ENCODE measurements at regions not wholly inside any gene's neighbourhood (a gene's known extent, or its start where the extent isn't known, plus 50 kb on each side); places are given as distances from the start of the nearest gene placed in this dataset.
"Not testable (repeated sequence)": the region's sequence is repeated elsewhere in the genome, so short reads cannot be mapped to it uniquely, and the experiment has no call there.

DNA sequence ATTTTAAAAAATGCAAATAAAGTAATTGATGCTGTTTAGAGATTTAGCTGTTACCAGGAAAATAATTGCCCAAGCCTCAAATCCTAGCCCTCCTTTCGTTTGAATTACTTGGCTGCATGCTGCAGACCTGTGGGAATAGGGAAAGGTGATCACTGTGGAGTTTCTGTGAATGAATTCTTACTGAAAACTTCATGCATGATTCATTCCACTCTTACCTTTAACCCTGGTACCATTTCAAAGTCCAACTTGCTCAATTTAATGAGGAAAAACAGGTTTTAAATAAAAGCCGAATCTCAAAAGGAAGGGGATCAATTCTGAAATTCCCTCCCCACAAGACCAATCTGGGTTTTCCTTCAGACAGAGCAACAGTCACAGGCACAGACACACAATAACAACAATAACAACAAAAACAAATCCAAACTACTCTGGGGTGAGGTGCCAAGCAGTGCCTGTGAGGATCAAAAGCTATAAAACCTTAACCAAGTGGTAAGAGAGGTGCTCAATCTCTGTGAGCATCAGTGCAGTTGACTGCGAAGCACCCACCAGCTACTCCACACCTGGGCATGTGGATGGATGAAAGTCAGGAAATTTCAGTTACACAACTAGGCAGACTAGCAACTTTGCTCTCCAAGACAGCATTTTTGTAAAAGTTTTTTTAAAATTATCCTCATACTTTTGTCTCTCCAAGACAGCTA is 200.8 kb downstream of the CNTN3 start:
- DNase-seq = no peak

DNA sequence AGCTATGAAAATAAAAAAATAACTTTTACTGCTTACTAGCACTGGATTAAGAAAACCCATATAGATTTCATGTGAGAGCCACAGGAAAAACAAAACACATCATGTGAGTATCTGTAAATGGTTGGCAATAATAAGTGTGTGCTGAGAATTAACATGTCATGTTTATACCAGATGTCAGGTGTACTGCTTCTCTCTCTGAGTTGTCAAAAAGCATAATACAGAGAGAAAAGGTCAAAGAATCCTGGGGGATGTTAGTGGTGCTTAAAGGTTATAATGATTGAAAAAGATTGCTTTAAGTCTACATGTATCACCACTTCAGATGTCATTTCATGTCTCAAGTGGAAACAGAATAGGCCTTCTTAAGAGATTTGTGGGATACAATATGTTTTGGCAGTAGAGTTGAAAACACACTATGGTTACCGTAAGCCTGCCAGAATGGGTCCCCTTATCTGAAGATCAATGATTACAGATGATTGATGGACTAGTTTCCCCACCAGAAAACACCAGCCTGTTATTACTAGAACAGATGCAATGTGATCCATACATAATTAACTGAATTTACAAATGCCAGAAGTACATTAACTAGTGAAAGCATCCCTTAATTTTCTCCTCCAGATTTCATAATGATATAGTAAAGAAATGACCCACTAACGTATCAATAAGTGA is 204.1 kb downstream of the CNTN3 start:
- no peak for DNase-seq

DNA sequence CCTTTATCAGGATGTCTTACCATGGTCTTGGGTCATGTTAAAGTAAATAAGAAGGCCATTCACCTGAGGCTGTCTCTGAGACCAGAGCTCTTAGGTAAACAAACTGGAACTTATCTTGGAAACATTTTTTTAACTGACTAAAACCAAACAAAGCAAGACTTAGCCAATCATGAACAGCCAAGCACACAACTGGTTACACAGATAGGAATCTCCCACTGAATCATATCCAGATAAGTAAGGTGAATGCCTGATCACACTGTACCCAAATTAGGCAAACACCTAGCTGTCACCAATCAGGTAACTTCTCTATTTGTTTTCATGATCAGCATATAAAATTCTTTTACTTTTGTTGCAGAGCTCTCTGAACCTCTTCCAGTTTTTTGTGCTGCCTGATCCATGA is 205.4 kb downstream of the CNTN3 start:
- no peak for DNase-seq

DNA sequence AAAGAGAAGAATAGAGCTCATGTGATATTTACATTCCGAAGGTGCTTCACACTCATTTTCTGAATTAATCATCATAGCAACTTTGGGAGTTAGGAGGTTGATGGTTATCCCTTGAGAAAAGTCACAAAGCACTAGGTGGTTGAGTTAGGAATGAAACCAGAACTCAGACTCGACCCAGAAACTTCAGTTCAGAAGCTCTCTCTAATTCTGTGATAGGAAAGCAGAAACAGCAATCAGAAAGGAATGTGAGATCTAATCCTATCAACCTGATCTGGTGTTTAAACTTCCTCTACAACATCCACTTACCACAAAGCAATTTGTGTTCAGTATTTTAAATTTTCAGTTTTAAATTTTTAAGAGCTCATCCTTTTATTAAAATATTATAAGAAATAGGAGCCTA is 211.2 kb downstream of the CNTN3 start:
- DNase-seq = no peak

DNA sequence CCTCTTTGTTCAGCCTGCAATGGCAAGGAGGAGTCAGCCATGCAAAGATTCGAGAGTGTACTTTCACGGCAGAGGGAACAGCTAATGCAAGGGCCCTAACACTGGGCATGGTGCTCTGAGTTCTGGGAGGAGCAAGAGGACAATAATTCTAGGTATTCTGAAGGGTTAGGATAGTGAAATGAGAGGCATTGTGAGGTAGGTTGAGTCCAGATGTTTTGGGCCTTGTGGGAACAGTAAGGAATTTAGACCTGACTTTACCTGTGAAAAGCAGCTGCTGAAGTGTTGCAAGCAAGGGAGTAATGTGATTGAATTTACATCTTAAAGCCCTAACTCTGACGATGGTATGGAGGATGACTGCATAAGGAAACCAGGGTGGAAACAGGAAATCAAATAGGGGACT is 211.6 kb downstream of the CNTN3 start:
- no peak for DNase-seq

DNA sequence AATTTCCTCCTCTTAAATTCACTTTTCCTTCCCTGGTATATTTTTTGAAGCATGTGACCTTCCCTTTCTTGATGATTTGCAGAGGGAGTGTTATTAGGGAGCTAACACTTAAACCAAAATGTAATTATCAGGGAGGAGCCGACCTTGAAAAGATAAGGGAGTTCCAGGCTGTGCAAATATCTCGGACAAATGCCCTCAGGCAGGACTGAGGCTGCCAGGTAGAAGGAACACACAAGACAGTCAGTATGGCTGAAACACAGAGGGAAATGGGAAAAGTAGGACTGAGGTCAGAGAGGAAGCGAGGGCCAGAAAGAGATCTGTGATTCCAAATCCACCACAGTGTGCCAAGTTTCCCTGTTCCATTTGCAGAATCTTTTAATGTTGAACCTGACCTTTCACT is 221.0 kb downstream of the CNTN3 start:
- no peak for DNase-seq

DNA sequence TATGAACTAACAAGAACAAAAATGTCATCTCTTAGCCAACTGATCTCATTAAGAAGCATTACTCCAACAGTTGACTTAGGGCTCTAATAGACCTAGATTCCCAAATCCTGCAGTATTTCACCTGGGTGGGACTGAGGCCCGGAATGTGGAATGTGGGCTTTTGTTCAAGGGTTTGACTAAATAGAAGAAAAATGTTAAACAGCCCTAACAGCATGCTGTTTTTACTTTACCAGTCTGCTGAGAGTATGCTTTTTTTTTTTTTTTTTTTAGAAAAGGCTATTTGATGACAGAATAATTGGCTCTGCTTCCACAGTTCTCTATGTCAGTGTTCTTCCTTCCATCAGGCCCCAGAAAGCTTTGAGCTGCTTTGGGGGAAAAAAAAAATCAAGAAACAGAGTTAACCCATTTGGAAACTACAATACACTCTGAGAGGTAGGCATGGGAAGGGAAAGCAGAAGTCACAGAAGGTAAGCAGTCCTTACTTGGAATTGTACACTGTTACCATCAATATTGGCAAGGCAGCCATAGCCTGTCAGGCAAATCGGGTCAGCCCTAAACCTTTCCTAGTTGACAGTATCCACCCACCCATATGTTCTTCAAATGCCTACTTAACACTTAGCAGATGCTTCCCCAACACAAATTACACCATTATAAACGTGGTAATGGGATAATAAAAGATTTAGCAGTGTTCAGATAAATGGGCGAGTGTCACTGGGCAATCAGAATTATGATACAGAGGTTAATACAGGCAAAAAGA is 224.2 kb downstream of the CNTN3 start:
- no peak for DNase-seq

DNA sequence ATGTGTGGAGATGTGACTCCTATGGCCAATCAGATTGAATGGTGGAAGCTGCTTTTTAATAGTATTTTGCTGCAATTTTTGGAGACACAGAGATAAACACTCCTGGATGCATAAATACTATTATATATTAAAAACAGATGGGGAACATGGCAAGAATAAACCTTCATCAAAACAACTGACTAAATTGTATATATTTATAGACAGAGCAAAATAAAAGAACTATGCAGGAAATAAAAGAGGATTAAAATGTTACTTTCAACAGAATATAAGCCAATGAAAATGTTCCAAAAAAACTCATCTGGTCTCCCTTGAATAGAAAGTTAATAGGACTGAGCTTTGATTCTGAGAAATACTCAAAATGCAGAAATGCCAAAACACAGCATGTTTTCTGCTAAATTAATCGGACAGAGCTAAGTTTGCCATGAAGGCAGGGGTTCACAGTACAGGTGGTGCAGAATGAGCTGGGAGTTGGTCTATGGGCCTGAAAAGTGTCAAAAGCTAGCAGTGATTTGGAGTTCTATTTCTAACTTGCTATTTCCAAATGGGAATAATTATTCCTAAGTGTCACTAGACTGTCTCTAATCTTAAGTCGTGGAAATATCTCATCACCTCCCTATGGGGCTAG is 227.2 kb downstream of the CNTN3 start:
- DNase-seq = no peak

DNA sequence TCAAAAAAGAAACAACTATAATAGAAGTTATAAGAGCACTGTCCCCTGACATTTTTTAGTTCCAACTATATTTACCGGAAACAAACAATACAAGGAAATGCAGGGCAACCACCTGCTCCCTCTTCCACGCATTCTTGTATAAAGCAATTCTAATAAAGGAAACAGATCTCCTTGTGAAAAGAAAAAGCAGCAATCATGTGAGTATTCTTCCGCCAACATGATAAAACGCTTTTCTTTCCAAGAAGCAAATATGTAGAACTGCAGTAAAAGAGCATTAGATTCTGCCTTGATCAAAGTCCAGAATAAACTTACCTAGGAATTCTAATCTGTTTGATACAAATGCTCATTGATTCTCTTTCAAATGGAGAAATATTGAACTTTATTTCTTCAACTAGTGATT is 230.3 kb downstream of the CNTN3 start:
- DNase-seq = no peak

DNA sequence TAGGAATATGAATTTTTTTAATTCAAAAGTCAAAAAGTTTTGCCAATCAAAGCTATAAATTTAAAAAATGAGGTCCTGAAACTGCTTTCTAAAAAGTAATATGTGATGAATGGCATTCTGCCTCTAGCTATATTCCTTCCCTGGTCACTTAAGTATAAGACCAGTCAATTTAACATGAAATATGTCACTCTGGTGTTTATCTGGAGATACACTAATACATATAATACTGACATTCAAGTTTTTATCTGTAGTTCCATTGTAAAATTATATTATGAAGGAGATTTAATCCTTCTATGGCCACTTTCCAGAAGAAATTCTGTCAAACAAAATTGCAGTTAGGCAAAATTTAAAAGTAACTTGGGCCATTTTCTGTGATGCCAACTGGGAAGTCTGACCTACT is 236.8 kb downstream of the CNTN3 start:
- no peak for DNase-seq

DNA sequence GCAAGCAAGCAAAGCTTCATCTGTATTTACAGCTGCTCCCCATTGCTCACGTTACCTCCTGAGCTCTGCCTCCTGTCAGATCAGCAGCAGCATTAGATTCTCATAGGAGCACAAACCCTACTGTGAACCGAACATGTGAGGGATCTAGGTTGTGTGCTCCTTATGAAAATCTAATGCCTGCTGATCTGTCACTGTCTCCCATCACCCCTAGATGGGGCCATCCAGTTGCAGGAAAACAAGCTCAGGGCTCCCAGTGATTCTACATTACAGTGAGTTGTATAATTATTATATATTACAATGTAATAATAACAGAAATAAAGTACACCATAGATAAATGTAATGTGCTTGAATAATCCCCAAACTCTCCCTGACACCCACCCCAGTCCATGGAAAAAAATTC is 238.1 kb downstream of the CNTN3 start:
- DNase-seq = not testable (repeated sequence)

DNA sequence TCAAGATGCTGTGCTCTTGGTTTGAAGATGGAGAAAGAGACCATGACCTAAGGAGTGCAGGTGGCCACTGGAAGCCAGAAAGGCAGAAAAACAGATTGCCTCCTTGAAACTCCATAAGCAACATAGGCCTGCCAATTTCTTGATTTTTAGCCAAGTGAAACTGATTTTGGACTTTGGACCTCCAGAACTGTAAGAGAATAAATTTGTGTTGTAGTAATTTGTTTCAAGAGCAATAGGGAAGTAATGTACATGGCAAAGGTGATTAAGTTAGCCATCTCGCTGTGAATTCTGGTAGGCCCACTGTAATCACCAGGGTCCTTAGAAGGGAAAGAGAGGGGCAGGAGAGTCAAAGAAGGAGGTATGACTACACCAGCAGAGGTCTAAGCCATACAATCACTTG is 238.8 kb downstream of the CNTN3 start:
- no peak for DNase-seq

DNA sequence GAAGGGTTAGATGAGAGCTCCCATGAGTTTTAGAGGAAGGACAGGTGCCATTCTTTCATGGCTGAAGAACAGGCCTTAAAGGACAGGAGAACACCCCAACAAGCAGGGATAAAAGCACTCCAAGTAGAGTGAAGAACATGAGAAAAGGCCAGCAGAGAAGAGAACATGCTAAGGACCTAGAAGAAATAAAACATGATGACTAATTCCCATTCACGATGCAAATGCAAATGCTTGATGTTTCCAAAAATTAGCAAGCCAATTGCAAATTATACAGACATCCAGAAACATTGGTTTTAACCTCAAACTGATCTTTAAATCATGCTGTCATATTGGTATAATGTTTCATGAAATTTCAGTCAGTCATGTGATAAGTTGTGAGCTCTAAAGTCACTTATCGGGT is 241.7 kb downstream of the CNTN3 start:
- no peak for DNase-seq

DNA sequence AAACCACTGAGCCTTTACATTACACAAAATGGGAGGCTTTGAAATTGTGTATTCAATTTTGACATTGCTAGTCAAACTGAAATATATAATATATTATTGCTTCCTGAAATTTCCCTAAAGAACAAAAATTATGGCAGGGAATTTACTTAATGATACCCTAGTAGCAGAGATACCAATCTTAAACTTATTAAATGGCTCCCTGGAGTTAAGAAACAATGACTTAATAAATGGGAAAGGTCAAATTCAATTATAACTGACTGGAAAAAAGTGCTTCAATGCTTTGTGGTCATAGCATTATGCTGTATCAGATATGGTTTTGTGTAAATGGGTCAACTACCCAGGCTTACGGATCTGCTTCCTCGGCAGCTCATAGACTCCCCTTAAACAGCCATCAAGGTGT is 244.1 kb downstream of the CNTN3 start:
- DNase-seq = no peak

DNA sequence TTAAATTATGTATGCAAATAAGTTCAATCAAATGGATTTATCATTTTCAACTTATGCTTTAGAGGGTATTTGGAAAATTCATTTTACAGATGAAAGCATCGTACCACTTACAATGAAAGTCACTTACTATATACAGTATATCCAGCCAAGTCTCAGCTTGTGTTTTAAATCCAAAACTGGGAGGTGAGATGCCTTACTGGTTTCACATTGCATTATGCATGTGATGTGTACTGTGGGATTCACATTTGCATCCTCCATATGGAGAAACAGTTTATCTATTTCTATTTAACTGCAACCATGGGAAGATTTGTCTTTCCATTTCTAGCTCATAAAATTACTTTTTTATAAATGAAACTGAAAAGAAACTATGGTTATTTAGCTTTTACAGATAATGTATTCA is 248.1 kb downstream of the CNTN3 start:
- no peak for DNase-seq

DNA sequence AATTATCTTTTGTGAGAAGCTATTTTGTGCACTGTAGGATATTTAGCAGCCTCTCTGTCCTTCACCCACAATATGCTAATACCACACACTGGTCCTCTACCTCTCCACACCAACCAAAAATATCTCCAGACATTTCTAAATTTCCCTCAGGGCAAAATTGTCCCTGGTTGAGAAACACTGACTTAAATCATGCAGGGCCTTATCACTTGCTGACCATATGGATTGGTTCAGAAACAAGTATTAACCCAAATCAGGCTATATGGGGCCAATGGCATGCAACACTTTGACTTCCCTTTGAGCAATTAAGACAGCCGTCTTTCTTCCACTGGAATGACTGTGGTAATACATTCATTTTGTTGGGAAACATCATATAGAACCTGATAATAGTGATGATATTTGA is 251.1 kb downstream of the CNTN3 start:
- DNase-seq = no peak

DNA sequence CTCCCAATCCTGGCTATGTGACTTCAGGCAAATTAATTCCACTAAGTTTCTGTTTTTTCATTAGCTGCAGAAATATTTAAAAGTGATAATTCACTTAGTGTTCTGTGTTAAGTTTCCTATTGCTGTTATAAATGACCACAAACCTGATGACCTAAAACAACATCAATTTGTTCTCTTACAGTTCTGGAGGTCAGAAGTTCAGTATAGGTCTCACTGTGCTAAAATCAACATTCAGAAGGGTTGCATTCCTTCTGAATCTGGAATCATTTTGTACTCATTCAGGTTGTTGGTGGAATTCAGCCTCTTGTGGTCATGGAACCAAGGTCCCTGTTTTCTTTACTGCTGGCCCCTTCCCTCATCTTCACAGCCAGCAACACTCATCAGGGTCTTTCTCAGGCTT is 254.1 kb downstream of the CNTN3 start:
- DNase-seq = no peak

DNA sequence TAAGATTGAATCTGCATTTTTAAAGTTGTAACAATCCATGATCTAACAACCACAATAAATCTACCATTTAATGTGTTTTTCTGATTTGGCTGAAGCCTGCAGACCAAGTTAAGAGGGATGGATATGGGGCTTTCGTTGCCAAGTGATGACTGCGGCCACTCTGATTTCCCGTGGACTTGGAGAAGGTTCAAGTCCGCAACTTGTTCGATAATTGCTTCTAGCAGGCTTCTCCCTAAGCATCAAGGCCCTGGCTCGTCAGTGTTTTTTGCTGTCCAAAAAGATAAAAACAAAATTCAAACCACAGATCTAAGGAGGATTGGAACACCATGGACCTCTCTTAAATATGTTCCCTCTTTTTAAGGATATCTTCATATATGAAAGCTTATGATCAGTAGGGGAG is 256.6 kb downstream of the CNTN3 start:
- no peak for DNase-seq

DNA sequence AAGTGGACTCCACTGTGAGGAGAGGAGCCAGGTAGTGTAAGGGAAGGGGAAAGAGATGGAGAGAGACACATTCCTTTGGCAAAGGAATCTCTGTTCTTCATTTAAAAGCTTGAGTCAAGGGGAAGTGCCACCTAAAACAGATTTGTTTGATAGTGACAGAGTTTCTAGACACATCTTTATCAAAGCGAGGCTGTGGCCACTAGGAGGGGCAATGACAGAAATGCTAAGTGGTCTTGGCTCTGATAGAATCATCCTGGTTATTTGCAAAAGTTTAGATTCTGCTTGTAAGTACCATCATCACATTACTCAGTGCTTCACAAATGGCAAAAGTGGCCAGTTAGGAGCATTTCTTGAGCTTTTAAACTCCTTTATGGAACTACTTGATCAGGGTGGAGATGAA is 261.4 kb downstream of the CNTN3 start:
- DNase-seq = no peak

DNA sequence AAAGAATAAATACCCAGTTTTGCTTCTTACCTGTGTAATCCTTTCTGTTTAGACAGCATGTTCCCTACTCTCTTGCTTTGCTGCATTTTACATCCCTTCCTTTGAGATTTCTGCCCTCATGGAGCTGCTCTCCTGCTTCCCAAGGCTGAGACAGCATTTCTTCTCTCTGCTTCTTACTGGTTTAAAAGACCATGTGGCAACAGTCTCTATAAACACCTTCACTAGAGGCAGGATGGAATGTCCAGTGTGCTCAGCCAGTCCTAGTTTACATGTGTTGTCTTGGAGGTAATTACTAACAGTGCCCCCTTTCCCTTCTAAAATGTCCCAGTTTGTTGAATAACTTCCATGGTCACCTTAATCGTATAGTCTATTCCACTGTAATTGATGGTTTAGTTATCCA is 262.3 kb downstream of the CNTN3 start:
- no peak for DNase-seq

DNA sequence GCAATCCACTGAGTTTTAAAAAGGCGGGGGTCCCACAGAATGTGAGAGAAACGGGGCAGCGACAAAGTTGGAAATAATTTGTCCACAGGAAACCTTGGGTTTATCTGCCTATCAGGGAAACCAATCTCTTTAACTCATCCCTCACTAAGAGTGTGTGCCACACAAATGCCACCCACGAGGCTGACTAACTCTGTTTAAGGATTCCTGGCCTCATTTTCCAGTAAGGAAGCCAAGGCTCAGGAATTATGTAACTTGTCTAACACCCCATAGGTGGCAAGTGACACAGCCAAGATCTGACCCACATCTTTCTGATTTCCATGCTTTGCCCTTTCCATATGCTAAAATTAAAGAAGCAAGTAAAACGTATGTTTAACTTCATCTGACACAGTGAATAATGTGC is 263.2 kb downstream of the CNTN3 start:
- no peak for DNase-seq

DNA sequence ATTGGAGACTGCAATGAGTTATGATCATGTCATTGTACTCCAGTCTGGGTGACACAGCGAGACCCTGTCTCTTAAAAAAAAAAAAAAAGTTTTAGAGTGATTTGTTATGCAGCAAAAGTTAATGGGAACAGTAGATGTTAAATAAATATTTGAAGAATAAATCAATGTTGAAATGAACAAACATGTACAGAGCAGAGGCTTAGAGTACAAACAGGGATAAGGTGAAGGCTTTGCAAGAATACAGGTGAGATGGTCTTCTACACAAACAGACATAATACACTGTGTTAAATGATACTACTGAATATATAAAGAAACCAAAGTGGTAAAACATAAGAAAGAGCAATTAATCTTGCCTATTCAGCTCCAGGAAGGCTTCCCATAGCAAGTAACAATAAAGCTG is 265.4 kb downstream of the CNTN3 start:
- no peak for DNase-seq

DNA sequence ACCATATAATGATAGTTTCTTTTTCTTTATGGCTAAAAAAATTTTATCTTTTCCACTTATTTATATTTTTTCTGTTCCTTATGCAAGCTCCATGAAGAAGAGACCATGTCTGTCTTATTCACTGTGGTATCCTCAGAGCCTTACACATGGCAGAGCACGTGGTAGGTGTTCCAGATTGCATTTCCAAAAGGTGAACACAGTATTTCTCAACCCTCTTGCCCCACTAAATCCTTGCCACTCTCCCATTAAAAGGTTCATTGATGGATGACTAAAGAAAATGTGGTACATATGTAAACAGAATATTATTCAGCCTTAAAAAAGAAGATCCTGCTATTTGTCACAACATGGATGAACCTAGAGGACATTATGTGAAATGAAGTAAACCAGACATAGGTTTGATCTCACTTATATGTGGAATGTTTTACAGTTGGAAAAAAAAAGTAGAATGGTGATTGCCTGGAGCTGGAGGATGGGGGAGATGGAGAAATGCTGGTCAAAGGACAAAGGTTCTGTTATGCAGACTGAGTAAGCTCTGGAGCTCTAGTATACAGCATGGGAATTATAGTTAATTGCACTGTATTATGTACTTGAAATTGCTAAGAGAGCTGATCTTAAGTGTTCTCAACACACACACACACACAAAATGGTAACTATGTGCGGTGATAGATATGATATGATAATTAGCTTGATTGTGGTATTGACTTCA is 266.7 kb downstream of the CNTN3 start:
- DNase-seq = no peak
